Tongue (tissue), 1 donor: ENCODE measurements at regions not wholly inside any gene's neighbourhood (a gene's known extent, or its start where the extent isn't known, plus 50 kb on each side); places are given as distances from the start of the nearest gene placed in this dataset.
"Not testable (repeated sequence)": the region's sequence is repeated elsewhere in the genome, so short reads cannot be mapped to it uniquely, and the experiment has no call there.

ENCODE experiments used
- DNase-seq: peaks from one replicate; pipeline ENCODE4 v3.0.0-alpha.2; 2015

GRCh38 chr1:67902546-67903223 lies 69.4 kb upstream of the GNG12 start:
- not testable (repeated sequence) for DNase-seq

DNA sequence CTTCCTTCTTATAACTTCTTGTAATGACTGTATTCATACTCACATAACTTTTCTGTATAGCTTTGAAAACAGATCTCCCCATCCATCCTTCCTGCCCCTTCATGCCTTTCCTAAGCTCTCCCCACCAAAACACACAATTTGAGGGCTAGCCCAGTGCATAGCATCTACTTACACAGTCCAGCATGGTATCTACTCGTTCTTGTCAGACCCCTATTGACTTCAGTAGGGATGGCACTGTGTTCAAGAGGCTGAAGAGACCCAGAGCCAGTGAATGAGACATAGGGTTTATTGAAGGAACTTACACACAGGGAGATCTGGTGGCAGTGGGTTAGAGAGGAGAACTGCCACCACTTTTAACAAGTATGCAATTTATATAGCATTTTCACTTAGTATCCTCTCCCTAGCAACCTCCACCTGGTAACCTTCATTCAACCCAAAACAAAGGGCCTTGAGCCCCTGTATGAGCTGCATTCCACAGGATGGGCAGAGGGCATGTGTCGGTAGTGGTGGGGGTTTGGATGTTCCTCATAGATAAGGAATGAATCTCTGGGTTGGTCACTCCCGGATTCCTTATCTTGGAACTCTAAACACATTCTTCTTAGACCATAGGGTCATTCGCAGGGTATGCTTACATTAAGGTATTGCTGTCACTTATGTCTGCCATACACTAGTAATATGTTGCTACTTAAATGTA lies 64.9 kb upstream of the GNG12 start:
- DNase-seq = no peak

DNA sequence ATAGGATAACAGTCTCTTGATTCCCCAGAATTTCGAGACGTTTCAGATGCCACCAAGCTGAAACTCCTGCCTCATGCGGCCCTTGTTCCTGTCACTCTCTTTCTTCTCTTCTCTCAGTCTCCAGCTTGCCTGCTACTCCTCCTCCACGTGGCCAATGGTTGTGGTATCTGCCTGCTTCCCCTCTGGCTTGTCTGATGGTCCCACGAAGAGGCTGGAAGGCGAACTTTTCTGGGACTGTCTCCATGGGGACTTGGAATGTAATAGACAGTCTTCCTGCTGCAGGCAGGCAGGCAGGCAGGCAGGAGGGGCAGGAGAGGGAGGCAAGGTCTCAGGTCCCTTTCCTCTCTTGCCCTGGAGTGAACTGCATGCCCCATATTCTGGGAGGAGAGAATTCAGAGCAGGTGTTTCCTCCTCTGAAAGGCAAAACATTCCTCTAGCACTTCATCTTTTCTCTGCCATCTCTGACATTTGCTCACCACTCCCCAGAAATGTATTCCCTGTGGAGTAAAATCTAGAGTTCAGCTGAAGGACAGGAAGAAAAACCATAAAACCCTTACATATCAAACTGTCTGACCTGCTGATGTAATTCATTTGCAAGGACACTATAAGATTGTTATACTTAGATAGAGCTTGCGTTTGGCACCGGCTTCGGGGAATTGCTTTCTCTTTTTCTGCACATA lies 64.1 kb upstream of the GNG12 start:
- DNase-seq = no peak

DNA sequence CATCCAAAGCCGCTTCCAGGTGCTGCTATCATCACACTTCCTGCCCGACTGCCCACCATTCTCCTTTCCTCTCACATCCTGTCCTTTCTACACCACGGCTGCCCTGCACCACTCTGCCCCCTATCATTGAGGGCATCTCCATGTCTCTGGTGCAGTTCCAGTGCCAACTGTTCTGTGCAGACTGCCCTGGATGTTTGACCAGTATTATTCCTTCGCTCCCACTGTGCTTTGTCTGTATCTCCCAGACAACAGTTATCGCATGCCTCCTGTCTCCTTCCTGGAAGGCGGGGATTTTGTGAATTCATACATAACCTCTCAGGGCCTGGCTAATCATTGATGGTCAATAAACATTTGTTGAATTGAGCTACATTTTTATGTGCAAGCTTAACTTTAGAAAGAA lies 63.6 kb upstream of the GNG12 start:
- DNase-seq = no peak

DNA sequence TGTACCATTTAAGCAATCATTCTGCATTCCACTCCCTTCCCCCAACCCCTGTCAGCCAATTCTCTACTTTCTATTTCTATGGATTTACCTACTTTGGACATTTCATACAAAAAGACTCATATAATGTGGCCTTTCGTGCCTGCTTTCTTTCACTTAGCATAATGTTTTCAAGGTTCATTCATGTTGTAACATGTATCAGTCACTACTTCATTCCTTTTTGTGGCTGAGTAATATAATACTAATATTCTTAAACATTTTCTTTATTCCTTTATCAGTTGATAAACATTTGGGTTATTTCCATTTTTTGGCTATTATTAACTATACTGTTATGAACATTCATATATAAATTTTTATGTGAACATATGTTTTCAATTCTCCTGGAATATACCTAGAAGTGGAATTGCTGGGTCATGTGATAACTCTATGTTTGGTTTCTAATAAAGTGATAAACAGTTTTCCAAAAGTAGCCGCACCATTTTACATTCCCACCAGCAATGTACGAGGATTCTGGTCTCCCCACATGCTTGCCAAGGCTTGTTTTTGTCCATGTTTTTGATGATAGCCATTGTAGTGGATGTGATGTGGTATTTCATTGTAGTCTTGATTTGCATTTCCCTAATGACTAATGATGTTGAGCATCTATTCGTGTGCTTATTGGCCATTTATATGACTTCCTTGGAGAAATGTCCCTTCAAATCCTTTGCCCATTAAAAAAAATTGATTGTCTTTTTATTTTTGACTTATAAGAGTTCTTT lies 61.9 kb upstream of the GNG12 start:
- no peak for DNase-seq

DNA sequence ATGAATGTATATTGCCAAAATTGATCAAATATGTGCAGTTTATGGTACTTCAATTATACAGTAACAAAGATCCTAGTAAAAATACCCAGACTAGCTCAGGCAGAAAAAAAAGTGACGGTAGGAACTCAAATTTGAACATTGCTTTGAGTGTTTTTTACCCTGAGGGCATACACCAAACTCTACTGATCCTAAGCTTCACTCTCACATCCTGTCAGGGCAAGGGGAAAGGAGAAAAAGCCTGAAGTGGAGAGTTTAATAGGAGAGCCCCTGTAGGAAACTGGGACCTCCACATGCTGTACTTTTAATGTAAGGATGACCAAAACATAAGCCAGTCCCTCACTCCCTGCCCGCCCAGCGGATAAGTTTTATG lies 59.8 kb upstream of the GNG12 start:
- peak; percentile 22 for DNase-seq

DNA sequence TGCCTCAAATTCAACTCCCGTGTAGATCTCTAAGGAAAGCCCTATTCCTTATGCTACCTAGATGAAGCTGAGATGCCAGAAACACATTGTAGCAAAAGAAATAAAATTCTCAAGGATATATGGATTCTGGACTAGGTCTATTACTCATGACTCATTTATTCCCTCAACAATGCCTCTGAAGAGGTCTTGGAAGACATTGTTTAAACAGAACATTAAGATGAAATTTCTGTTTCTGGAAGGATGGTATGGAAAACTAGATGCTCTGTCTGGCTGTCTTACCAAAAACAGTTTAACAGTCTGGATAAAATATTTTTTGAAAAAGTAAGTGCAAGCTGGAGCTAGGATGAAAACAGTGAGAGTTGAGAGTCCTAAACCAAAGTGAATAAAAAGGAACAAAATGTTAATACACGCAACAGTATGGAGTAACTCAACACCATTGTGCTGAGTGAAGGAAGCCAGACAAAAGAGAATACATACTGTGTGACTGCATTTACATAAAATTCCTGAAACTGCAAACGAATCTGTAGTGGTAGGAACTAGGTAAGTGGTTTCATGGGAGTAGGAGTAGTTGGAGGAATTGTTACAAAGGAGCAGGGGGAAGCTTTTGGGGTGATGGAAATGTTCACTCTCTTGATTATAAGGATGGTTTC lies 59.3 kb upstream of the GNG12 start:
- peak; percentile 76 for DNase-seq

- no peak for DNase-seq
Measured at GRCh38 chr1:67890857-67891256, 57.6 kb upstream of the GNG12 start.

GRCh38 chr1:67889953-67890567 lies 56.8 kb upstream of the GNG12 start:
- DNase-seq = peak; percentile 48

DNA sequence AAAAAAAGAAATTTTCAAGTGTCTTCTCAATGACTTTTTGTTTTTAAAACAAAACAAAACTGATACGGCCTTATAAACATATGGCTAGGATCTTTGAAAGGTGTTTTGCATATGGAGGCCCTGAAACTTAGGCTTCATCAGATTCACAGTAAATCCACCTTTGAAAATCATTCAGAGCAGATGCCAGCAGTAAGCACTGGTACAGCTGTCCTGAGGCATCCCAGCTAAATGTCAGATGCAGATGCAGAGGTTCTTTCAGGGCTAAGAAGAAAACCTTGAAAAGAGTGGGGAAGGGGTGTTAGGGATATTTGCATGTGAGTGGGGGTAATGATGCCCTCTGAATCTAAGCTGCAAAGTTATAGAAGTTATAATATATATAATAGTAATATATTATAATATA lies 56.2 kb upstream of the GNG12 start:
- no peak for DNase-seq

GRCh38 chr1:67888216-67889106 lies 55.2 kb upstream of the GNG12 start:
- peak; percentile 74 for DNase-seq

- DNase-seq = peak; percentile 62
Measured at GRCh38 chr1:67887146-67887545, 53.9 kb upstream of the GNG12 start.

DNA sequence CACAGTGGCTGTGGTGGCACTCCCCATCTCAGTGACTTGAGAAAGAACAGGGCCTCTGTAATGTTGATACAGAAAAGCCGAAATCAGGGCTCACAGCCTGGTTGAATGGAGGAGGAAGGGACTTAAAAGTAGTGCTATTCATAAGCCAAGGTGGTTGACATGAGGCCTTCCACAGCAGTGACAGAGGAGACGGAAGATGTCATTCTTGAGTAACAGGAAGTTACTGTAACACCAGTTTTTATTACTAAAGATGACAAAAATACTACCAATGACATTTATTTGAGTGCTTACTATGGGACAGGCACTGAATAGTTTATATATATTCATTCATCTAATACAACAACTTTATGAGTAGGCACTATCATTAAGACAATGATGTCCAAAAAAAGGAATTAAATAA lies 52.8 kb upstream of the GNG12 start:
- no peak for DNase-seq

GRCh38 chr1:67883069-67883468 lies 49.8 kb upstream of the GNG12 start:
- DNase-seq = no peak
